Dendritic cell treated with granulocyte-macrophage colony-stimulating factor and Interleukin-4, amounts not matched to agents 40 ng/mL and 50 ng/mL, for 4 days (primary cell): ENCODE measurements at regions not wholly inside any gene's neighbourhood (a gene's known extent, or its start where the extent isn't known, plus 50 kb on each side); places are given as distances from the start of the nearest gene placed in this dataset.

Source experiments
- H3K27ac Mint-ChIP-seq: one replicate; pipeline ENCODE4 v1.8.0; 2022; ENCODE audit warnings: mild to moderate bottlenecking, mixed read lengths
- H3K27me3 Mint-ChIP-seq: one replicate; pipeline ENCODE4 v1.8.0; 2022; ENCODE audit warnings: mild to moderate bottlenecking, mixed read lengths
- H3K36me3 Mint-ChIP-seq: one replicate; pipeline ENCODE4 v1.8.0; 2022; ENCODE audit warnings: low read depth, mixed read lengths
- H3K4me1 Mint-ChIP-seq: one replicate; pipeline ENCODE4 v1.8.0; 2022; ENCODE audit warnings: low read depth, mixed read lengths
- H3K4me3 Mint-ChIP-seq: one replicate; pipeline ENCODE4 v1.8.0; 2022; ENCODE audit warnings: mild to moderate bottlenecking, moderate library complexity, mixed read lengths
- H3K9me3 Mint-ChIP-seq: one replicate; pipeline ENCODE4 v1.8.0; 2022; ENCODE audit warnings: mixed read lengths
- intact Hi-C: fragments of 100-400 bp; cut with micrococcal nuclease; formaldehyde crosslinking; loops from one replicate; pipeline ENCODE4 v1.15.0; 2022

DNA sequence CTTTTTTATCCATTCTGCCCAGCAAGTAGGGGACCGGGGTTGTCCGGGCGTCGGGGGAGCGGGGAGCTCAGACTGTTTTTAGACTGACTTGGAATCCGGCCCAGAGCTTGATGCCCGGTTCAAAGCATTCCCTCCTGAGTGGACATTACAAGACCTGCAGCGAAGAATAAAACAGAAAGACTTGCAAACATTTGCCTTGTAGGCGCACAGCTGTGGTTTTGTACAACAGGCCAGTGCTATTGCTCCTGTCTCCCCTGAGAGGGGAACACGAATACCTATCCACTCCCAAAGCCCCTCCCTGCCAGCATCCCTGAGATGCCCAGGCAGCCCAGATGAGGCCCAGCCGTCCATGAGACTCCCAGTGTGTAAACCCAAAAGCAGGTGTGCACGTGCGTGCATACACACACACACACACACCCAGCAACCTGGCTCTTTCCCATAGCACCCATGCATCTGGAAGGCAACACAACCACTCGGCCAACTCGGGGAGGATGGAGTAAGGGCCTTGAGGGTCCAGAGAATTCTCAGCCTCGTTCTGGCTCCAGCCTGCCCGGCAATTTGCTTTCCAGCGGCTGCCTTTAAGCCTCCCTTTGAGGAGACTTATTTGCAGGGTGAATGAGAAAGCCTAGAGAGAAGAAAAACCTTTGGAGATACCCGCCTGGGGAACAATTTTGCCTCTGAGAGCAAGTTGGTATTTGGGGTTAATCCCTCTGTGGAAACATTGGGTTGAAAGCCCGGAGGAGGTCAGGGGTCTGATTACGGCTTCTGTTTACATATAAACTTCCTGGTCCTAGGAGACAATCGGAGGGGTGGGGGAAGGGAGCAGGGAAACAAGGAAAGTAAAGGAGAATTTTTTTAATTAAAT is 161.0 kb upstream of the HES1 start:
- Mint-ChIP-seq H3K27ac (no peak overlapping the region), H3K4me3 (no peak overlapping the region), H3K27me3 (peaks cover 57% of the 10 kb centered on the region), H3K36me3 (no peaks in the 10 kb centered on the region), H3K9me3 (no peaks in the 10 kb centered on the region), H3K4me1 (peaks cover 42% of the 10 kb centered on the region)
- intact Hi-C loops = loop anchor here (5.0 kb wide), 1 partner anchor 162 kb away; the partner anchor contains the start of gene HES1

DNA sequence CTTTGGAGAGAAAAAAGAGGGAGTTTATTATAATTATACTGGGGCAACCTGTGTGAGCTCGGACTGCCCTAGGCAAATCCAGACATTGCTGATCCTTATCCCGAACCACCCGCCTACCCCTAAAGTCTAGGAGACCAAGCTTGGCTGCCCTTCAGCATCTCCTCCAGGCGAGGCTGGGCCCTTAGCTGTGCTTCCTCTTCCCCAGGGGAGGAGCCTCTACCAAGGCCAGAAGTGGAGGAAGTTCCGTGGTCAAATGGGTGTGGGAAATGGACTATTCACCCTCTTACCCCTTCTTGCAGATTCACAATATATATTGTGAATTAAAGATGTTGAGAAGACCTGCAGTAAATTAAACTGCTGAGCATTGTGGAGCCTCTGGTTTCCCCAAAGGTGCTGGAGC is 158.3 kb upstream of the HES1 start:
- Mint-ChIP-seq H3K4me1 (peaks cover 21% of the 10 kb centered on the region), H3K9me3 (no peaks in the 10 kb centered on the region), H3K36me3 (no peaks in the 10 kb centered on the region), H3K27ac (no peak overlapping the region), H3K4me3 (no peak overlapping the region), H3K27me3 (peaks cover 56% of the 10 kb centered on the region)
- intact Hi-C loops = no loop called here

DNA sequence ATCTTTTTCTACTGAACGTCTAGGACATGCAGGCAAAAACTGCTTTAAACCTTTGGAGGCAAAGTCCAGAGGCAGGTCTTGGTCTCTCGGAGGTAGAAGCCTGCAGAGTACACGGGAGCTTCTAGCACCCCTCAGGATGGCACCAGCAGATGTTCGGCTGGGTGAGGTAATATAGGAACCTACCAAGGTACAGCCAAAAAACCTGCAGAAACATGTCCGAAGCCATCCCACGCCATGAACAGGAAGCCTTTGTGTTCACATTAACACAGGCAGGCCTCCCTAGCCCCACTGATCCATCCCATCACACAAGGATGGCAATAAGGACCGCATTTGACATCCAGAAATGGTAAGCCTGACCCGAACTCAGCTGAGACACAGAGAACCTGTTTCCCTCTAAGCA is 157.9 kb upstream of the HES1 start:
- Mint-ChIP-seq H3K36me3 (no peaks in the 10 kb centered on the region), H3K4me3 (no peak overlapping the region), H3K4me1 (peaks cover 21% of the 10 kb centered on the region), H3K9me3 (no peaks in the 10 kb centered on the region), H3K27ac (no peak overlapping the region), H3K27me3 (peaks cover 52% of the 10 kb centered on the region)
- intact Hi-C loops = no loop called here

DNA sequence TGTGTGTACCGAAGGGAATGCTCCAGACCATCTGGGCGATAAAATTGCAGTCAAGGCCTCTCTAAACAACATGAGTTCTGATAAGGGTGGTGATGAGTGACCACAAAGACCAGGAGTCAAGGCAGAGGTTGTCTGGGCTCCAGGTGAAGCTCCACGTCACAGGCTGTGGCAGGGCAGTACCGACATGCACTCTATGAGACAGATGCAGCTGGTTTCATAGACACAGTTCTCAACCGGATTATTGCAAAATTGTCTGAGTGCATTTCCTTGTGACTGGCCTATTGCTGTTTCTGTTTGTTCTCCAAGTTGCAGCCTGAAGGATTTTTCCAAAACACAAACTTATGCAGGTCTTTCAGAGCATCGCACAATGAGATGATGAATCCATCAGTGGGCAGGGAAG is 157.5 kb upstream of the HES1 start:
- no peaks in the 10 kb centered on the region for H3K36me3 Mint-ChIP-seq

DNA sequence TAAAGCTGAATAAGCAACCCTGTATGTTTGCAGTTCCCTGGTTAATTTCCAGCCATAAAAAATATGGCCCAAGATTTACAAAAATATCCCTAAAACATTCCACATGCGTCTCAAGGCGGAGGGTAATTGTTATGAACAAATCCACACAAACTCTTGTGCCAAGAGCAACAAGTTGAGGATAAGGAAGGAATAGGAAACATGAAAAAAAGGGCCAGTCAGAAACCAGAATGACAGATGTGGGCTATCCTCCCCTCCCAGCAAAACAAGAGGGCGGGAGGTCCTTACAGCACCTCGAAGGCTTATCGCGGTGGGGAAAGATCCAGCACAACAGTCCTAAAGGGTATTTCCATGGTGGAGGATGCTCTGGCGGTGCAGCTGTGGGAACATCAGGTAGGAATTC is 155.6 kb upstream of the HES1 start:
- intact Hi-C loops = no loop called here
- H3K27ac Mint-ChIP-seq = no peak overlapping the region
- H3K36me3 Mint-ChIP-seq = no peaks in the 10 kb centered on the region
- peaks cover 30% of the 10 kb centered on the region for H3K27me3 Mint-ChIP-seq
- peaks cover 35% of the 10 kb centered on the region for H3K4me1 Mint-ChIP-seq
- no peak overlapping the region for H3K4me3 Mint-ChIP-seq
- H3K9me3 Mint-ChIP-seq = no peaks in the 10 kb centered on the region

More for the DNA sequence above, 157.5 kb upstream of the HES1 start:
- Mint-ChIP-seq H3K4me3 (no peak overlapping the region), H3K27me3 (peaks cover 49% of the 10 kb centered on the region), H3K27ac (no peak overlapping the region), H3K4me1 (peaks cover 21% of the 10 kb centered on the region), H3K9me3 (no peaks in the 10 kb centered on the region)
- intact Hi-C loops = no loop called here

DNA sequence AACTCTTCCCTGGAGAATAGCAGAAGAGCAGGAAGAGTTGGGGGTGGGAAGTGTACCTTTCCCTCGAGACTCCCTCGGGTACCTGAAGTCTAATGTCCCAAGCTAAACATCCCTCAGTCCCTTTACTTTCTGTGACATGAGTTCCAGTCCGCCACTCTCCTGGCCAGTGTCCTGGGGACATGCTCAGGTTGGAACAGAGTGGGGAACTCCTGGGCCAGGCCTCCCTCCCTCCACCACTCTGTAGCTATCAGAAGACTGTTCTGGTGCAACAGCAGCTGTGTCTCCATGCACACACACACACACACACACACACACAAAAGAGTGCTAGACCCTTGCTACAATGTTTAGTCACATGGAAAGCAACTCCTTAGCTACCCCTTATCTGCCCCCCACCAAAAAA is 155.0 kb upstream of the HES1 start:
- Mint-ChIP-seq H3K27ac (no peak overlapping the region), H3K4me1 (peaks cover 38% of the 10 kb centered on the region), H3K4me3 (no peak overlapping the region), H3K27me3 (peaks cover 31% of the 10 kb centered on the region), H3K9me3 (no peaks in the 10 kb centered on the region), H3K36me3 (no peaks in the 10 kb centered on the region)
- intact Hi-C loops = no loop called here

DNA sequence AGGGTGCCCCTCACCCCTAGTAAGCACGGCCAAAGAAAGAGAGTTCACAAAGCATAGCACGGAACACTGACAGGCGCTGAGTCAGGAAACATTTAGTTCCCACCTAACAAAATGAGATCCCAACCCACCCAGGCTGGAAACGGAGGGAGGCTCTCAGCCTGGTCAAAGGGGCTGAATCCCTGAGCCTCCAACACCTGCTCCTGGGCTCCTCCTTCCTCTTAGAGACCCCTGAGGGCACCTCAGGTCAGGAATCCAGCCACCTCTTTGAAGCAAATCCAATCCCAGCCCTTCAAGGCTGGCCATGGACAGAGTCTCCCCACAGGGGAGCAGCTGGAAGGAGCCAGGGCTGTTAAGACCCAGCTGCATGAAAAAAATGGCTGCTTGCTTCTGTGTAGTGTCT is 154.4 kb upstream of the HES1 start:
- no peak overlapping the region for H3K4me3 Mint-ChIP-seq
- no peak overlapping the region for H3K27ac Mint-ChIP-seq
- intact Hi-C loops = no loop called here
- H3K36me3 Mint-ChIP-seq = no peaks in the 10 kb centered on the region
- H3K27me3 Mint-ChIP-seq = peaks cover 37% of the 10 kb centered on the region
- H3K9me3 Mint-ChIP-seq = no peaks in the 10 kb centered on the region
- H3K4me1 Mint-ChIP-seq = peaks cover 43% of the 10 kb centered on the region

DNA sequence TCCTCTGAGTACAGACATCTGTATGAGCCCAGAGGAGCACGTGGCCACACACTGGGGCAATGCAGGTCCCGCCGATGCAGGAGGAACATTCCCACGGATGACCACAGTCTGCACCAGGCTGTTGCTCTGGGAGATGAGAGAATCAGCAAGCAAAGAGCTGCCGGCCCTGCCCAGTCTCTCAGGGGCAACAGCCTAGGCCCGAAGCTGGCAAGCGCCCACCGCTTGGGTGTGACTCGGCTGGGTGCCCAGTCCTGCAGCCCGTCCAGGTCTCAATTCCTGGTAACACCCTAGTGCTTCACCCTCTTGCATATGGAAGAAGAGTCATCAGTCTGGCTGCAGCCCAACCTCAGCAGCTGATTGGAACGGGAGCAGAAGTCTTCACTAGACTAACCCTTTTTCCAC is 153.7 kb upstream of the HES1 start:
- no peak overlapping the region for H3K27ac Mint-ChIP-seq

DNA sequence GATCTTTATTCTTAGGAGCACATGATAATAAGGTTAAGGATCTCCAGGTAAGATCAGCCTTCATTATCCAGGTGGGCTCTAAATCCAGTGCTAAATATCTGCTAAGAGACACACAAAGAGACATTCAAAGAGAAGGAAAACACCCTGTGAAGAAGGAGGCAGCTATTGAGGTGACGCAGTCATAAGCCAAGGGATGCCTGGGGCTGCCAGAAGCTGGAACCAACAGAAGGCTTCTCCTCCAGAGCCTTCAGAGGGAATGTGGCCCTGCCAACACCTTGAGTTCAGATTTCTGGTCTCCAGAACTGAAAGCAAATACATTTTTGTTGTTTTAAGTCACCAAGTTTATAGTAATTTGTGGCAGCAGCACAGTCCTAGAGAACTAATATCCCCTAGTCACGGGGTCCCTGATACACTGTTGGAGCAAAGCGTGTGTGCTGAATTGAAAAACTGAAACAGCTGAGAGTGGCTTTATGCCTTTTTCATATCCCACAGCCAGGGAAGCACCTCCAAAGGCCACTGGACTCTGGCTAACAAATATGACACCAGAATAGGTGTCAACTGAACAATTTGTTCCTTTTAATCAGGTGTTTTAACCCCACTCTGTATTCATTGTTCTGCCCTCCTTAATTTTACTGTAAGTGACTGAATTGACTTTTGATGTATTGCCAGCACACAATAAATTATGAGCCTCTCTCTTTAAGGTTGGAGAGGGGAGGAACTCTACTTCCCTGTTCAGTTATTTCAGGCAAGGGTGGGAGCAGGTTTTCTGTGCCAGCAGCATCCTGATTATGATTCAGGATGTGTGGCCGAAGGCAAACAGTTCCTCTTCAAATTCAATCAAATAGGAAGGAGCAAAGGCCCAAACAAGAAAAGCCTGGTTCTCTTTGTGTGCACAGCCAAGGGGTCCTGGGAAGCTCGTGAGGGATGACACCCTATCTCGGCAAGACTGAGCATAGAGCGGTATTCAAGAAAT is 151.8 kb upstream of the HES1 start:
- Mint-ChIP-seq H3K27me3 (peaks cover 46% of the 10 kb centered on the region), H3K4me1 (peaks cover 23% of the 10 kb centered on the region), H3K27ac (no peak overlapping the region), H3K9me3 (no peaks in the 10 kb centered on the region), H3K4me3 (no peak overlapping the region), H3K36me3 (no peaks in the 10 kb centered on the region)
- intact Hi-C loops = no loop called here

More for the DNA sequence above, 153.7 kb upstream of the HES1 start:
- no peak overlapping the region for H3K4me3 Mint-ChIP-seq
- H3K4me1 Mint-ChIP-seq = peaks cover 39% of the 10 kb centered on the region
- H3K27me3 Mint-ChIP-seq = peaks cover 38% of the 10 kb centered on the region
- no peaks in the 10 kb centered on the region for H3K9me3 Mint-ChIP-seq
- intact Hi-C loops = no loop called here
- no peaks in the 10 kb centered on the region for H3K36me3 Mint-ChIP-seq

DNA sequence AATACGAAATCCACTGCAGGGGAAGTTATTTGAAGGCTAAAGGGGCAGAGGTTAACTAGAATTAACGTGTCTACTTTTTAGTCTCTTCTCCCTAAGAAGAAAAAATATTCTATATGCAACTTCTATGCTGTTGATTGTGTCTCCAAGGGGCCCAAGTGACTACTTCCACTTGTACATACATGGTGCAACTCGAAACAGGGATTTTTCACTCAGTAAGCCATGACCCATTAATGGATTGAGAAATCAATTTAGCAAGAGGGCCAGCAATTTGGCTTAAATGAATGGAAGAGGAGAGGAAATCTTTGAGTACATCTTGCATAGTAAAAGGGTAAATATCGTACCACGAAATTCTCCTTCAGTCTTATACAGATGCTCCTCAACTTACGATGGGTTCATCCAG is 151.1 kb upstream of the HES1 start:
- H3K4me3 Mint-ChIP-seq = no peak overlapping the region
- no peaks in the 10 kb centered on the region for H3K36me3 Mint-ChIP-seq
- peaks cover 22% of the 10 kb centered on the region for H3K4me1 Mint-ChIP-seq
- H3K27ac Mint-ChIP-seq = no peak overlapping the region
- peaks cover 41% of the 10 kb centered on the region for H3K27me3 Mint-ChIP-seq
- intact Hi-C loops = no loop called here
- no peaks in the 10 kb centered on the region for H3K9me3 Mint-ChIP-seq

DNA sequence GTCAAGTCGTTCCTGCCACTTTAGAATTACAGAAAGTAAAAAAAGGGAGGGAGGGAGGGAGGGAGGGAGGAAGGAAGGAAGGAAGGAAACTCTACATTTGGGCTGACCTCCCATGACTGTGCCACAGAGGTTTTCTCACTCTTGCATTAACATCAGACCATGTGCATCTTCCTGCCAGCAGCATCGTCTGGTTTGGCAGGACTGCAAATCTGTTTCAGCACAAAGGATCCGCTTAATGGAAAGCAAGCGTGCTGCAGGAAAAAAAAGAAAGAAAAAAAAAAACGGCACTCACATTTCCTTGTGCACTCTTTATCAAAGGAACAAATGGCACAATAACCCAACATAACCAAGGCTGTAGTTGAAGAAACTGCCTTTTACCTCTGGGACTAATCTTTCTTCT is 148.8 kb upstream of the HES1 start:
- Mint-ChIP-seq H3K27ac (no peak overlapping the region), H3K27me3 (peaks cover 35% of the 10 kb centered on the region), H3K4me3 (no peak overlapping the region), H3K9me3 (no peaks in the 10 kb centered on the region), H3K36me3 (no peaks in the 10 kb centered on the region), H3K4me1 (peaks cover 22% of the 10 kb centered on the region)
- intact Hi-C loops = no loop called here

DNA sequence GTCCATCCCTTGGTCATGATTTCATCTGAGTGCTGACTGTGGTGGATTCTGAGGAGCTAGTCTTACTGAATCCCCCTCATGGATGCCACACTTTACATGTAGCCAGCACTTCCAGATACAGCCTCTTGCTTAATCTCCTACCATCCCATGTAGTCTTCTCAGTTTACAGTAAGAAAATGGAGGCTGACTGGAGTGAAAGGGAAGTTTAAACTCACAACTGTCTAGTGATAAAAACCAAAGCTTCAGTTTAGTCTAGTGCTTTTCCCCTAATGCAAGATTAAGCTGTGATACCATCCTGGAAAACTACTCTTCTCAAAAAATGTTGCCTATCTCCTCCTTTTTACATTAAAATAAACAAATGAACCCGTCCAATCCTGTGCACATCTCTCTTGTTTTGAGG is 146.8 kb upstream of the HES1 start:
- H3K27me3 Mint-ChIP-seq = peaks cover 47% of the 10 kb centered on the region
- H3K4me1 Mint-ChIP-seq = peaks cover 19% of the 10 kb centered on the region

DNA sequence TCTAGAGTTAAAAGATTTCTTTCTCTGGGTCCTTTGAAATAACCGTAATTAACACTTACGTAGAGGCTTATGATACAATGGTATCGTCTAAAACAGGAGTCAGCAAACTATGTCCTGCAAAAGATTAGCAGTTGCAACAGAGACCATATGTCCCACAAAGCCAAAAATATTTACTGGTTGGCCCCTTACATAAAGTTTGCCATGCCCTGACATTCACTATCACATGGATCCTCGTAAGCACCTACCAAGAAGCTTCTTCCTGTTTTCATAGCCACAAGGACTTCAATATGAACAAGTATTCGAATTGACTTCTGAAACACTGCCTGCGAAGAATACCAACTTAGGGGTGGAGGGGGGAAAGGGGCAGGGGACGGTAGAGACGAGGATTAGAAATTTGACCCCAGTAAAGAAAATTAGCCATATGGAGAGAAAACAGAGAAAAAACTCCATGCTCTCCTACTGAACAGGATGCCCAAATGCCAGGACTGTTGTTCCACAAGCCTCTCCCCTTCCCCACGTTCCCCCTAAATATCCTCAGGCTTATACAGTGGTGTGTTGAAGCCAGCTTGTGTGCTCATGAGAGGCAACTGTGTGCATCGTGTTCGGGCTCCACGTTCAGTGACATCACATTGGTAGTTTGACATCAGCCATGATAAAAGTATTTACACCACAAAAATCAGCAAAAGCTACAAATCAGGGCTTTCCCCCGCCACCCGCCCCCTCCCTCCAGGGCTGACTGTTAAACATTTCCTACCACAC is 144.1 kb upstream of the HES1 start:
- Mint-ChIP-seq H3K27me3 (peaks cover 57% of the 10 kb centered on the region), H3K36me3 (no peaks in the 10 kb centered on the region), H3K9me3 (no peaks in the 10 kb centered on the region), H3K4me3 (no peak overlapping the region), H3K4me1 (no peaks in the 10 kb centered on the region), H3K27ac (no peak overlapping the region)
- intact Hi-C loops = no loop called here

More for the DNA sequence above, 146.8 kb upstream of the HES1 start:
- Mint-ChIP-seq H3K36me3 (no peaks in the 10 kb centered on the region), H3K27ac (no peak overlapping the region), H3K9me3 (no peaks in the 10 kb centered on the region), H3K4me3 (no peak overlapping the region)
- intact Hi-C loops = no loop called here
